Panc1 (cell line): ENCODE measurements at regions not wholly inside any gene's neighbourhood (a gene's known extent, or its start where the extent isn't known, plus 50 kb on each side); places are given as distances from the start of the nearest gene placed in this dataset.

ENCODE experiments used
- POLR2AphosphoS5 ChIP-seq: IDR thresholded peaks from 2 replicates; pipeline ENCODE4 v1.6.1; 2012; ENCODE audit warnings: mild to moderate bottlenecking, low read depth, low read length, moderate library complexity
- SIN3A ChIP-seq: IDR thresholded peaks from 2 replicates; pipeline ENCODE4 v1.6.1; 2012; ENCODE audit warnings: low read depth, mild to moderate bottlenecking, low read length, moderate library complexity, borderline replicate concordance; ENCODE audit not compliant: insufficient read depth
- TCF7L2 ChIP-seq: IDR thresholded peaks from 2 replicates; pipeline ENCODE4 v1.6.1; 2011; ENCODE audit warnings: mild to moderate bottlenecking, low read depth, low read length, inconsistent platforms
- TF ChIP-seq, protein P1 (sequence below): fragments of 450-650 bp; IDR thresholded peaks from 2 replicates; pipeline ENCODE4 v1.5.1; 2017; ENCODE audit warnings: mild to moderate bottlenecking
- TF ChIP-seq, protein P2 (sequence below), 2 experiments: IDR thresholded peaks; 2 replicates each; pipeline ENCODE4 v1.6.1; 2011 to 2012; ENCODE audit warnings: low read depth in 2 of 2, control low read depth in 1 of 2, low read length in 1 of 2, mild to moderate bottlenecking in 1 of 2, moderate library complexity in 1 of 2; ENCODE audit not compliant: insufficient read depth in 1 of 2

DNA sequence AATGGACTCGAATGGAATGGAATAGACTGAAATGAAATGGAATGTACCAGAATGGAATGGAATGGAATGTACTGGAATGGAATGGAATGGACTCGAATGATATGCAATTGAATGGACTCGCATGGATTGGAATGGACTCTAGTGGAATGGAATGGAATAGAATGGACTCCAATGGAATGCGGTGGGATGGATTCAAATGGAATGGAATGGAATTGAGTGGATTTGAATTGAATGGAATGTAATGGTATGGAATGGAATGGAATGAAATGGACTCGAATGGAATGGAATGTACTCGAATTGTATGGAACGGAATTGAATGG is 99.6 kb upstream of the FBXO28 start:
- no peak for TF ChIP-seq TCF7L2
- TF ChIP-seq, protein P1, sequence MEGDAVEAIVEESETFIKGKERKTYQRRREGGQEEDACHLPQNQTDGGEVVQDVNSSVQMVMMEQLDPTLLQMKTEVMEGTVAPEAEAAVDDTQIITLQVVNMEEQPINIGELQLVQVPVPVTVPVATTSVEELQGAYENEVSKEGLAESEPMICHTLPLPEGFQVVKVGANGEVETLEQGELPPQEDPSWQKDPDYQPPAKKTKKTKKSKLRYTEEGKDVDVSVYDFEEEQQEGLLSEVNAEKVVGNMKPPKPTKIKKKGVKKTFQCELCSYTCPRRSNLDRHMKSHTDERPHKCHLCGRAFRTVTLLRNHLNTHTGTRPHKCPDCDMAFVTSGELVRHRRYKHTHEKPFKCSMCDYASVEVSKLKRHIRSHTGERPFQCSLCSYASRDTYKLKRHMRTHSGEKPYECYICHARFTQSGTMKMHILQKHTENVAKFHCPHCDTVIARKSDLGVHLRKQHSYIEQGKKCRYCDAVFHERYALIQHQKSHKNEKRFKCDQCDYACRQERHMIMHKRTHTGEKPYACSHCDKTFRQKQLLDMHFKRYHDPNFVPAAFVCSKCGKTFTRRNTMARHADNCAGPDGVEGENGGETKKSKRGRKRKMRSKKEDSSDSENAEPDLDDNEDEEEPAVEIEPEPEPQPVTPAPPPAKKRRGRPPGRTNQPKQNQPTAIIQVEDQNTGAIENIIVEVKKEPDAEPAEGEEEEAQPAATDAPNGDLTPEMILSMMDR = no peak
- no peak for TF ChIP-seq POLR2AphosphoS5
- TF ChIP-seq, protein P2, sequence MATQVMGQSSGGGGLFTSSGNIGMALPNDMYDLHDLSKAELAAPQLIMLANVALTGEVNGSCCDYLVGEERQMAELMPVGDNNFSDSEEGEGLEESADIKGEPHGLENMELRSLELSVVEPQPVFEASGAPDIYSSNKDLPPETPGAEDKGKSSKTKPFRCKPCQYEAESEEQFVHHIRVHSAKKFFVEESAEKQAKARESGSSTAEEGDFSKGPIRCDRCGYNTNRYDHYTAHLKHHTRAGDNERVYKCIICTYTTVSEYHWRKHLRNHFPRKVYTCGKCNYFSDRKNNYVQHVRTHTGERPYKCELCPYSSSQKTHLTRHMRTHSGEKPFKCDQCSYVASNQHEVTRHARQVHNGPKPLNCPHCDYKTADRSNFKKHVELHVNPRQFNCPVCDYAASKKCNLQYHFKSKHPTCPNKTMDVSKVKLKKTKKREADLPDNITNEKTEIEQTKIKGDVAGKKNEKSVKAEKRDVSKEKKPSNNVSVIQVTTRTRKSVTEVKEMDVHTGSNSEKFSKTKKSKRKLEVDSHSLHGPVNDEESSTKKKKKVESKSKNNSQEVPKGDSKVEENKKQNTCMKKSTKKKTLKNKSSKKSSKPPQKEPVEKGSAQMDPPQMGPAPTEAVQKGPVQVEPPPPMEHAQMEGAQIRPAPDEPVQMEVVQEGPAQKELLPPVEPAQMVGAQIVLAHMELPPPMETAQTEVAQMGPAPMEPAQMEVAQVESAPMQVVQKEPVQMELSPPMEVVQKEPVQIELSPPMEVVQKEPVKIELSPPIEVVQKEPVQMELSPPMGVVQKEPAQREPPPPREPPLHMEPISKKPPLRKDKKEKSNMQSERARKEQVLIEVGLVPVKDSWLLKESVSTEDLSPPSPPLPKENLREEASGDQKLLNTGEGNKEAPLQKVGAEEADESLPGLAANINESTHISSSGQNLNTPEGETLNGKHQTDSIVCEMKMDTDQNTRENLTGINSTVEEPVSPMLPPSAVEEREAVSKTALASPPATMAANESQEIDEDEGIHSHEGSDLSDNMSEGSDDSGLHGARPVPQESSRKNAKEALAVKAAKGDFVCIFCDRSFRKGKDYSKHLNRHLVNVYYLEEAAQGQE (IDR thresholded peaks at IDR 0.05; ENCODE audit: insufficient read depth in 1 of 2, low read depth in 2 of 2, low read length in 1 of 2) = no peak
- no peak for TF ChIP-seq SIN3A
